Stomach (tissue), 8 donors: ENCODE measurements at regions not wholly inside any gene's neighbourhood (a gene's known extent, or its start where the extent isn't known, plus 50 kb on each side); places are given as distances from the start of the nearest gene placed in this dataset.

ENCODE experiments used
- DNase-seq, 2 donors: peaks; one replicate each; pipeline versions ENCODE4 v3.0.0 to v3.0.0-alpha.2; 2013 to 2019
- H3K27ac ChIP-seq, 5 donors: fragments of 200-600 bp in 4 of 5; sonication (generic) in 4 of 5; one replicate each; pipeline ENCODE4 v1.5.1; 2013 to 2019; ENCODE audit warnings: mild to moderate bottlenecking in 1 of 5, moderate library complexity in 1 of 5
- H3K27me3 ChIP-seq, 3 donors: fragments of 200-600 bp; sonication (generic); one replicate each; pipeline ENCODE4 v1.5.1; 2017 to 2019; ENCODE audit warnings: mixed run types in 1 of 3
- H3K36me3 ChIP-seq, 4 donors: fragments of 200-600 bp; sonication (generic); 1 replicate in 3 of 4; 2 replicates in 1 of 4; pipeline ENCODE4 v1.5.1; 2016 to 2019
- H3K4me1 ChIP-seq, 4 donors: fragments of 200-600 bp; sonication (generic); one replicate each; pipeline ENCODE4 v1.5.1; 2016 to 2019
- H3K4me3 ChIP-seq, 4 donors: fragments of 200-600 bp; sonication (generic) in 3 of 4; one replicate each; pipeline ENCODE4 v1.5.1; 2016 to 2019; ENCODE audit warnings: mild to moderate bottlenecking in 1 of 4
- H3K9me3 ChIP-seq, 4 donors: fragments of 200-600 bp; sonication (generic); one replicate each; pipeline ENCODE4 v1.5.1; 2016 to 2019
- CTCF ChIP-seq, 7 experiments: fragments of 450-650 bp in 4 of 7; fragments of 200-600 bp in 3 of 7; sonication (generic) in 3 of 7; IDR thresholded peaks; one replicate each; pipeline ENCODE4 v1.5.1; 2016 to 2019; ENCODE audit warnings: antibody characterized with exemption in 7 of 7, control low read depth in 2 of 7, mild to moderate bottlenecking in 1 of 7
- EP300 ChIP-seq: sonication (generic); formaldehyde crosslinking; IDR thresholded peaks from one replicate; pipeline ENCODE4 v1.6.1; 2017; ENCODE audit warnings: antibody characterized with exemption
- POLR2A ChIP-seq, 4 donors: fragments of 450-650 bp; IDR thresholded peaks; one replicate each; pipeline ENCODE4 v1.6.1; 2016; ENCODE audit warnings: antibody characterized with exemption in 4 of 4, control low read depth in 2 of 4, mild to moderate bottlenecking in 1 of 4, moderate library complexity in 1 of 4
- POLR2AphosphoS5 ChIP-seq, 3 donors: sonication (generic); formaldehyde crosslinking; IDR thresholded peaks; one replicate each; pipeline ENCODE4 v1.6.1; 2016; ENCODE audit warnings: antibody characterized with exemption in 3 of 3
- WGBS, 5 donors: extraction: QIAGEN DNeasy Blood & Tissue Kit in 3 of 5; methylation state at CpG; one replicate each; pipeline versions ENCODE4 v1.1.5 to v1.1.7; 2013 to 2018; 5-methylcytosine and 5-hydroxymethylcytosine counted together
- intact Hi-C: fragments of 100-400 bp; cut with DNase I; formaldehyde crosslinking; loops from one replicate; pipeline ENCODE4 v1.15.1; 2023; ENCODE audit warnings: low total_unique reads
- donor health status: healthy with polysubstance abuse.
- donor health status: Bipolar disorder and iron deficiency.
- donor health status: healthy.

- DNase-seq = no peak
- Histone ChIP-seq H3K27me3 (peaks cover 0 to 5% (median 0%) of the 10 kb centered on the region in 3 donors), H3K4me1 (no peaks in the 10 kb centered on the region), H3K4me3 (no peak overlapping the region), H3K36me3 (no peaks in the 10 kb centered on the region), H3K27ac (no peak overlapping the region), H3K9me3 (no peaks in the 10 kb centered on the region)
- intact Hi-C loops = no loop called here
- 59 to 75% (median 68%) methylated on average over 9 of the region's 9 CpGs for WGBS, 5 donors
- TF ChIP-seq EP300 (no peak), CTCF (IDR thresholded peaks at IDR 0.05) (no peak), POLR2AphosphoS5 (IDR thresholded peaks at IDR 0.05) (no peak)
These were observed 536.8 kb downstream of the MED13L start for GRCh38 chr12:115740586-115741155.

GRCh38 chr12:115737895-115738294, 539.6 kb downstream of the MED13L start:
- DNase-seq = no peak
- TF ChIP-seq POLR2A (IDR thresholded peaks at IDR 0.05) = no peak
- no peak for TF ChIP-seq EP300
- no peak for TF ChIP-seq CTCF (IDR thresholded peaks at IDR 0.05)
- no peak for TF ChIP-seq POLR2AphosphoS5 (IDR thresholded peaks at IDR 0.05)
- Histone ChIP-seq H3K4me3 (no peak overlapping the region), H3K27ac (no peak overlapping the region), H3K9me3 (no peaks in the 10 kb centered on the region), H3K36me3 (no peaks in the 10 kb centered on the region), H3K27me3 (peaks cover 0 to 5% (median 0%) of the 10 kb centered on the region in 3 donors), H3K4me1 (no peaks in the 10 kb centered on the region)
- 77 to 92% (median 89%) methylated on average over 2 of the region's 2 CpGs for WGBS, 5 donors
- intact Hi-C loops = no loop called here

DNA sequence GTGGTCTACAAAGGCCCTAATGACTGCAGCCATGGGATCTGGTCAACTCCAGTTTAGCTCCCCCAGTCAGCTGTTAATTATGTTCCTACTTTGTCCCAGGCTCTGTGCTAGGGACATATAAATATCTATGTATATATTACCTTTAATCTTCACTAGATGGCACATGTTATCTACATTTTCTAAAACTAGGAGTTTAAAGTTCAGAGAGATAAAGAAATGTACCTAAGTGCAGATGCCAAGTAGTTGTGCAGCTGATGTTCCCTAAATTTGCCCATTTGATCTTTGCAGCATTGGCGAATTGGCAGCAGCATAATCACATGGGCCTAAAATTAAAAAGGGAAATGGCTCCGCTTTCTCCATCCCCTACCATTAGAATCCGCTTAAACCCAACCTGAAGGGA, 541.1 kb downstream of the MED13L start:
- Histone ChIP-seq H3K4me3 (no peak overlapping the region), H3K27ac (no peak overlapping the region), H3K9me3 (no peaks in the 10 kb centered on the region), H3K27me3 (peaks cover 0 to 5% (median 0%) of the 10 kb centered on the region in 3 donors), H3K36me3 (no peaks in the 10 kb centered on the region), H3K4me1 (no peaks in the 10 kb centered on the region)
- intact Hi-C loops = no loop called here
- no peak for DNase-seq
- WGBS, 5 donors = 89 to 97% (median 89%) methylated on average over 3 of the region's 3 CpGs
- no peak for TF ChIP-seq EP300
- no peak for TF ChIP-seq POLR2AphosphoS5 (IDR thresholded peaks at IDR 0.05)
- TF ChIP-seq CTCF (IDR thresholded peaks at IDR 0.05) = no peak
- no peak for TF ChIP-seq POLR2A (IDR thresholded peaks at IDR 0.05)

- Histone ChIP-seq H3K36me3 (no peaks in the 10 kb centered on the region), H3K4me1 (no peaks in the 10 kb centered on the region), H3K27ac (no peak overlapping the region), H3K27me3 (no peaks in the 10 kb centered on the region), H3K9me3 (no peaks in the 10 kb centered on the region), H3K4me3 (no peak overlapping the region)
- intact Hi-C loops = no loop called here
- no peak for DNase-seq
- no peak for TF ChIP-seq CTCF (IDR thresholded peaks at IDR 0.05)
- no peak for TF ChIP-seq POLR2AphosphoS5 (IDR thresholded peaks at IDR 0.05)
- TF ChIP-seq EP300 = no peak
- no peak for TF ChIP-seq POLR2A (IDR thresholded peaks at IDR 0.05)
- 57 to 79% (median 71%) methylated on average over 4 of the region's 4 CpGs for WGBS, 5 donors
These were observed 546.4 kb downstream of the MED13L start for GRCh38 chr12:115730975-115731541.
